GM18867 (cell line): ENCODE measurements at regions not wholly inside any gene's neighbourhood (a gene's known extent, or its start where the extent isn't known, plus 50 kb on each side); places are given as distances from the start of the nearest gene placed in this dataset.
"Not testable (repeated sequence)": the region's sequence is repeated elsewhere in the genome, so short reads cannot be mapped to it uniquely, and the experiment has no call there.

Experiments
- ATAC-seq: cut with Tn5 transposase; IDR thresholded peaks from one replicate; pipeline ENCODE4 v1.9.1; 2021; ENCODE audit warnings: mild to moderate bottlenecking, moderate library complexity; ENCODE audit not compliant: unreplicated experiment

- no peak for ATAC-seq
These were observed 214.5 kb upstream of the PLD5 start for GRCh38 chr1:242738702-242739645.

GRCh38 chr1:242736611-242737010 lies 212.1 kb upstream of the PLD5 start:
- no peak for ATAC-seq

- ATAC-seq: no peak
These were observed 210.8 kb upstream of the PLD5 start for GRCh38 chr1:242735323-242735722.

- ATAC-seq: no peak
These were observed 206.9 kb upstream of the PLD5 start for GRCh38 chr1:242731446-242731845.

- ATAC-seq: no peak
These were observed 204.2 kb upstream of the PLD5 start for GRCh38 chr1:242728696-242729095.

- ATAC-seq: no peak
These were observed 198.7 kb upstream of the PLD5 start for GRCh38 chr1:242723044-242723716.

- no peak for ATAC-seq
These were observed 194.5 kb upstream of the PLD5 start for GRCh38 chr1:242718967-242719366.

GRCh38 chr1:242712248-242712647 lies 187.8 kb upstream of the PLD5 start:
- ATAC-seq: no peak

GRCh38 chr1:242710847-242711246 lies 186.3 kb upstream of the PLD5 start:
- ATAC-seq: no peak

GRCh38 chr1:242710286-242710685 lies 185.8 kb upstream of the PLD5 start:
- ATAC-seq: no peak

GRCh38 chr1:242703467-242703866 lies 179.0 kb upstream of the PLD5 start:
- ATAC-seq: no peak

GRCh38 chr1:242692988-242693387 lies 168.5 kb upstream of the PLD5 start:
- ATAC-seq: no peak

- ATAC-seq: no peak
These were observed 167.1 kb upstream of the PLD5 start for GRCh38 chr1:242691610-242691945.

GRCh38 chr1:242690849-242691609 lies 166.5 kb upstream of the PLD5 start:
- ATAC-seq: no peak

- ATAC-seq: no peak
These were observed 164.9 kb upstream of the PLD5 start for GRCh38 chr1:242689378-242689777.

GRCh38 chr1:242674951-242675645 lies 150.6 kb upstream of the PLD5 start:
- ATAC-seq: no peak

- no peak for ATAC-seq
These were observed 149.2 kb upstream of the PLD5 start for GRCh38 chr1:242673652-242674051.

GRCh38 chr1:242673165-242673564 lies 148.7 kb upstream of the PLD5 start:
- not testable (repeated sequence) for ATAC-seq

- ATAC-seq: no peak
These were observed 145.5 kb upstream of the PLD5 start for GRCh38 chr1:242670019-242670418.

- no peak for ATAC-seq
These were observed 138.4 kb upstream of the PLD5 start for GRCh38 chr1:242662886-242663285.

GRCh38 chr1:242653772-242654171 lies 129.3 kb upstream of the PLD5 start:
- ATAC-seq: not testable (repeated sequence)
